Testis (tissue), 2 donors: ENCODE measurements at regions not wholly inside any gene's neighbourhood (a gene's known extent, or its start where the extent isn't known, plus 50 kb on each side); places are given as distances from the start of the nearest gene placed in this dataset.

Source experiments
- POLR2A ChIP-seq: fragments of 450-650 bp; IDR thresholded peaks from one replicate; pipeline ENCODE4 v1.6.1; 2017; ENCODE audit warnings: antibody characterized with exemption, mild to moderate bottlenecking, moderate library complexity
- TF ChIP-seq, protein P1 (sequence below), 3 experiments: fragments of 450-650 bp in 2 of 3; fragments of 200-600 bp in 1 of 3; sonication (generic) in 1 of 3; IDR thresholded peaks; one replicate each; pipeline ENCODE4 v1.5.1; 2016 to 2019; ENCODE audit warnings: antibody characterized with exemption in 3 of 3, mild to moderate bottlenecking in 2 of 3, moderate library complexity in 1 of 3

DNA sequence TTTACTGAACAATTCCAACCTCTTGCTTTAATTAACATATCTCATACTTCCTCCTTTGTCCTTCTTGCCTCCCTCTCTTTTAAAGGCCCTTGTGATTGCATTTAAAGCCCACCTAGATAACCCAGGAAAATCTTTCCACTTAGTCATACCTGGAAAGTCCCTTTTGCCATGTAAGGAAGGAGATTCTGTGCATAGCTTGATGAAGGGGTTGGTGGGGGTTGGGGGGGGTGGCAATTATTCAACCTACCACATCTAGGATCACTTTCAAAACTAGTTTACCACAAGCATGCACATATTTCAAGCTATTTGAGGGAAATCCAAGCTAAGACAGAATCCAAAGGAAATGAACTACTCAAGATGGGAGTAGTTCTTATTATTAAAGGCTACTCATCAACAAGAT, 249.1 kb upstream of the PTBP2 start:
- TF ChIP-seq, protein P1, sequence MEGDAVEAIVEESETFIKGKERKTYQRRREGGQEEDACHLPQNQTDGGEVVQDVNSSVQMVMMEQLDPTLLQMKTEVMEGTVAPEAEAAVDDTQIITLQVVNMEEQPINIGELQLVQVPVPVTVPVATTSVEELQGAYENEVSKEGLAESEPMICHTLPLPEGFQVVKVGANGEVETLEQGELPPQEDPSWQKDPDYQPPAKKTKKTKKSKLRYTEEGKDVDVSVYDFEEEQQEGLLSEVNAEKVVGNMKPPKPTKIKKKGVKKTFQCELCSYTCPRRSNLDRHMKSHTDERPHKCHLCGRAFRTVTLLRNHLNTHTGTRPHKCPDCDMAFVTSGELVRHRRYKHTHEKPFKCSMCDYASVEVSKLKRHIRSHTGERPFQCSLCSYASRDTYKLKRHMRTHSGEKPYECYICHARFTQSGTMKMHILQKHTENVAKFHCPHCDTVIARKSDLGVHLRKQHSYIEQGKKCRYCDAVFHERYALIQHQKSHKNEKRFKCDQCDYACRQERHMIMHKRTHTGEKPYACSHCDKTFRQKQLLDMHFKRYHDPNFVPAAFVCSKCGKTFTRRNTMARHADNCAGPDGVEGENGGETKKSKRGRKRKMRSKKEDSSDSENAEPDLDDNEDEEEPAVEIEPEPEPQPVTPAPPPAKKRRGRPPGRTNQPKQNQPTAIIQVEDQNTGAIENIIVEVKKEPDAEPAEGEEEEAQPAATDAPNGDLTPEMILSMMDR (IDR thresholded peaks at IDR 0.05) = no peak
- no peak for TF ChIP-seq POLR2A
